ENCODE measurements at regions not wholly inside any gene's neighbourhood (a gene's known extent, or its start where the extent isn't known, plus 50 kb on each side); places are given as distances from the start of the nearest gene placed in this dataset.

- no peak overlapping the region for H3K27ac ChIP-seq
These were observed 207.7 kb downstream of the PIK3R1 start for GRCh38 chr5:68423154-68423811.

GRCh38 chr5:68424799-68425537 is 209.4 kb downstream of the PIK3R1 start:
- no peak for TF ChIP-seq ZFX (IDR thresholded peaks at IDR 0.05; ENCODE audit: borderline replicate concordance)
- no peak for TF ChIP-seq CTCF (IDR thresholded peaks at IDR 0.05)
- H3K27ac ChIP-seq: no peak overlapping the region

More at GRCh38 chr5:68423154-68423811, 207.7 kb downstream of the PIK3R1 start:
- TF ChIP-seq CTCF (IDR thresholded peaks at IDR 0.05): no peak
- TF ChIP-seq ZFX (IDR thresholded peaks at IDR 0.05; ENCODE audit: borderline replicate concordance): no peak

- H3K27ac ChIP-seq: no peak overlapping the region
- TF ChIP-seq ZFX (IDR thresholded peaks at IDR 0.05; ENCODE audit: borderline replicate concordance): no peak
- no peak for TF ChIP-seq CTCF (IDR thresholded peaks at IDR 0.05)
These were observed 211.0 kb downstream of the PIK3R1 start for GRCh38 chr5:68426586-68426985.

- TF ChIP-seq CTCF (IDR thresholded peaks at IDR 0.05) (no peak), ZFX (IDR thresholded peaks at IDR 0.05; ENCODE audit: borderline replicate concordance) (no peak)
- no peak overlapping the region for H3K27ac ChIP-seq
These were observed 212.8 kb downstream of the PIK3R1 start for GRCh38 chr5:68428231-68428811.

- TF ChIP-seq CTCF (IDR thresholded peaks at IDR 0.05): no peak
- TF ChIP-seq ZFX (IDR thresholded peaks at IDR 0.05; ENCODE audit: borderline replicate concordance): no peak
- no peak overlapping the region for H3K27ac ChIP-seq
These were observed 214.0 kb downstream of the PIK3R1 start for GRCh38 chr5:68429510-68429909.

- no peak overlapping the region for H3K27ac ChIP-seq
- TF ChIP-seq ZFX (IDR thresholded peaks at IDR 0.05; ENCODE audit: borderline replicate concordance) (no peak), CTCF (IDR thresholded peaks at IDR 0.05) (no peak)
These were observed 214.7 kb downstream of the PIK3R1 start for GRCh38 chr5:68430279-68430678.

GRCh38 chr5:68431186-68431585 is 215.6 kb downstream of the PIK3R1 start:
- TF ChIP-seq CTCF (IDR thresholded peaks at IDR 0.05) (no peak), ZFX (IDR thresholded peaks at IDR 0.05; ENCODE audit: borderline replicate concordance) (no peak)
- no peak overlapping the region for H3K27ac ChIP-seq
